HK-2 (cell line): ENCODE measurements at regions not wholly inside any gene's neighbourhood (a gene's known extent, or its start where the extent isn't known, plus 50 kb on each side); places are given as distances from the start of the nearest gene placed in this dataset.

Source experiments
- DNase-seq: peaks from one replicate; pipeline ENCODE4 v3.0.0-alpha.2; 2018; ENCODE audit not compliant: unreplicated experiment

DNA sequence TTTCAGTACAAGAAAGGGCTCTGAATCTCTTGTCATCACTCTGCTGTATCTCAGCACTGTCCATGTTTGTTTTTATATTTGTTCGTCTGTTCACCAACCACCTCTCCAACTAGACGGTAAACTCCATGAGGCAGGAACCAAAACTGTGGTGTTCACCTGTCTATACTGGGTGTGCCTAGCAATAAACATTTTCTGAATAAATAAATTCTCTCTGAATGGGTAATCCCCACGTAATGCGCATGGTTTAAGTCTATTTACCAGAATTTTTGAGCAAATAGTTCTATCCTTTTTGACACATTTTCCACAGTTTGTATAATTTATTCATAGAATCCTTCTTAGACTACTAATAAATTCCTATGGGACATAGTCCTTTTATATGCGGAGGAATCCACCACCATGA, 400.6 kb upstream of the CFAP20DC start:
- DNase-seq = no peak

DNA sequence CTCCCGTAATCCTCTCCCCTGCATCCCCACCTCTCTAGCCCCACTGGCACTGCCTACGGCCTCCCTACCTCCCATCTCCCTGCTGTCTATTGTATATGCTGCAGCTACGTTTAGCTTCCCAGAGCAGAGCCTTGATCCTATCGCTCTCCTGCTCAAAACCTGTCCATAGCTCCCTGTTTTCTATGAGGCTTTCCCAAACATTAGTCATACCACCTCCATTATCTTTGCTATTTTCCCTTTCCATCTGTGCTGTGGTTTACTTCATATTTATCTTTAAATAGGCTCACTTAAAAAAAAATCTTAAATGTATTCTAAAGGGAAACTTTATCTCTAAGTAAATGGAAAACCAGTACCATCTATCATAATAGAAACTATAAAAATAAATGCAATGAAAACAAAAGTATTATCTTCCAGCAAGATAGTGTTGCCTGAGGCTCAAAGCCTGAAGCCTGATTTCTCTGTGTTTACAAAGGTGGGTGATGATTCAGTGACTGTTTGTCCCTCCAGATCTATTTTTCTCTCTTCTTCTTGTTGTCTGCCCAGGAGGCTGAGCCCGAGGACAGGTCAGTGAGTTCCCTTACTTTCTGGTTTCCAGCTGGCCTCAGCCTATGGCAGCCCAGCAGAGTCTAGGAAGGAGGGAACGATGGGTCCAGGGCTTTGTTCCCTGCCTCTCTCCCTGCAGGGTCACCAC, 397.1 kb upstream of the CFAP20DC start:
- no peak for DNase-seq

DNA sequence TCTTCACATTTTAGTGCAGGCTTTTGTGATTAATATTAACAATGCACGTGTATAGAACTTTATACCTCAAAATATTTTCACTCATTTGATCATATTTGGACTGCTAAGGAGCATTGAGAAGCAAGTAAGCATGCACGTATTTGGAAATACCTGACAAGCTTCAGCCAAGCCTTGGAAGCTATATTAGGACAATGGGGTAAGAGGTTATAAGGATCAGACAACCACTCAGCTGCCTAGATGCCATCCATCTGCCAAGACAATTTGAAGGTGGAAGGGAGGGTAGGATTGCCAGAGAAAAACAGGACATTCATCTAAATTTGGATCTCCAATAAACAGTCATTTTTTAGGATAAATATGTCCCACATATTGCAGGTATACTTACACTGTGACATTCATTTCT, 394.9 kb upstream of the CFAP20DC start:
- DNase-seq = no peak

DNA sequence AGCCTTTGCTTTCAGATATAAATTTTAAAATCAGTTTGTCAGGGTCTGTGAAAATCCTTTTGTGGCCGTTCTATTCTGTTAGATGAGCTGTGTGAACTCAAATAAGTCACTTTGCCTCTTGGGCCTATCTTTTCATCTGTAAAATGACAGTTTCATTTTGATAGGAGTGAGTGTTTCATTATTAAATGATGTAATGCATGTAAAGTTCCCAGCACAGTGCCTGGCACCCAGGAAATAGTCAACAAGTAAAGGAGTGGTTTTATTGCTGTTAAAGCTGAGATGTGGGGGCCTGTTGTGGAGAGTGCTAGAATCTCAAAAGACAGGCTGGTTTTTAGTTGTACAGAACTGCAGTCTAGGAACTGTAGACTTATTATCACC, 394.5 kb upstream of the CFAP20DC start:
- no peak for DNase-seq

DNA sequence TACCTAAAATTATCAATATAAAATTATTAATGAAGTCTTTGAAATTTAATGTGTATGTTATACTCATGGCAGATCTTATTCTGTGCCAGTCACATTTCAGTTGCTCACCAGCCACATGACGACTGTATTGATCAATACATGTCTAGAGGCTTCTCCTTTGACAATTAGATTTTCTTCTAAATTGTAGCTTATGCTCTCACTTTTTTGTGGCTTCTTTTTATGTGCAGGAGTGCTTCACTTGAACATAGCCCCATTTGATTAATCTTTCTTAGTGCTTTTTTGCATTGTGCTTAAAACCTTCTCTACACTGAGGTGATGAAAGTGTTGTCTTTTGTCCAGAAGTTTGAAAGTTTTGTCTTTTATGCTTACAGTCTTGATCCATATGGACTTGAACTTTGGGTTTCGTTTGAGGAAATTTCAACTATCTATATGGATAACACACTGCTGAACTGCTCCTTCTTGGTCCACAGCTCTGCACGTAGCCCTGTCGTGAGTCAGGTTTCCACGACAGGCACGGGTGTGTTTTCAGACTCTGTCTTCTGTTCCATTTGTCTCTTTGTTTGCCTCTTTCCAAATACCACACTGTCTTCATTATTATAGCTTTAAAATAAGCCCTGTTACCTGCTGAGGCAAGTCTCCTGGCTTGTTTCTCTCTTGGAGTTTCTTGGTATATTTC, 393.9 kb upstream of the CFAP20DC start:
- DNase-seq = no peak

DNA sequence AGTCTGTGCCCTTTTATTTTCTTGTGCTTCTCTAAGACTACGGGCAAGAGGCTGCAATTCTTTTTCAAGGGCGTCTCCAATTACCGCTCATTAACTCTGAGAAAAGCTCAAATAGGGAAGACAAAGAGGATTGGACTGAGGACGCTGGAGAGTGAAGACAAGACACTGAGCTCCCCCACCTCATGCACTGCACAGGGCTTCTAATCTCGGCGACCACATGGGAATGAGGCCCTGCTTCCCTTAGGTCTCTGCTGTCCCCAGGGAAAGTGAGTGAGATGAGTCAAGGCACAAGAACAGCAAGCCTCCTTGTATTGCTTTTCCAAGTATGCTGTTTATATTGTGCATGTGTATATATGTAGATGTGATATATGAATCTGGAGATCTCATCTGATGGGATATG, 392.2 kb upstream of the CFAP20DC start:
- DNase-seq = no peak

DNA sequence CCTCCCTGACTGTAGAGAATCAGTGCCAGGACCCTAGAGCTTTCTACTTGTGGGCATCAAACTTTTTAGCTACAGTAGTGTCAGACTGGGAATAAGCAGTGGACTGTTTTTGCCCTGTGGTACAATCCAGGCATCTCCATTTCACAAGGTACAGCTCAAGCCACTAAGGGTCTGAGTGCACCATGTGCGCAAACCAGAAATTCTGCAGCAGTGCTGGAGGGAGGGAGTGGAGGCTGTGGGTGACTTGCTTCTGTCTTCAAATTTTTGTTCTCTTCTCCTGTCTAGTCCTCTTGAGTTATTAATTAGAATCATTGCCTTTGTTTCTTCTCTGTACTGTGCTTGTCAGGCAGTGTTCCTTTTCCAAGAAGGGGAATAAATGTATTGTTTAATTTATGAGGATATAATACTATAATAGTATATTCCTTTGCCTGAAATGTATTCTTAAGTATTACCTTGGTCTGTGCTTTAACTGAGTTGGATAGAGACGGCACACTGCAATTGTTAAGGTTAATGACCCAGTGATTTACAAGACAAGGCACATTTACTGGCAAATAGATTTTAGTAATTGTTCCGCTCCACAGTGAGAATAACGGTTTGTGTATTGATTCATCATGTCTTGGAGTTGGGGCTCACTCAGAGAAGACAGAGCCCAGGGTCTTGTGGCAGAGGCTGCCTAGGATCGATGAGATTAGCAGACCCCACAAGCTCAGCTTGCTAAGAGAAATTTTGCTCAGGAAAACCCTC, 390.6 kb upstream of the CFAP20DC start:
- no peak for DNase-seq

DNA sequence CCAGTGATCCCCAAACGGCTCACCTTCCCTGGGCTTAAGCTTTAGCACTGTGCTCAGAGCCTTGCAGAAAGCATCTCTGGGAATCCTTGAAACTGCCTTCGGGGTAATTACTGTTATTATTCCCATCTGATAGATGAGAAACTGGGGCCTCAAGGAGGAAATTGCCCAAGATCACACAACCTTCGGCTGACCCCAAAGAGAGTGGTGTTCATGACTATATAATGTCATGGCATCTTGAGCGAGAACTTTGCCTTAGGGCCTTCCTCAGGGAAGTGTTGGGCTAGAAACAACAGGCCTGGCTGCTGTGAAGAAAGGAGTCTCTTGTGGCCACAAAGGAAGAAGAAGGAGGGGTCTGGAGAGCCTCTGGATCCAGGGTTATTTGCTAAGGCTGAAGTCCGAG, 388.7 kb upstream of the CFAP20DC start:
- DNase-seq = no peak

DNA sequence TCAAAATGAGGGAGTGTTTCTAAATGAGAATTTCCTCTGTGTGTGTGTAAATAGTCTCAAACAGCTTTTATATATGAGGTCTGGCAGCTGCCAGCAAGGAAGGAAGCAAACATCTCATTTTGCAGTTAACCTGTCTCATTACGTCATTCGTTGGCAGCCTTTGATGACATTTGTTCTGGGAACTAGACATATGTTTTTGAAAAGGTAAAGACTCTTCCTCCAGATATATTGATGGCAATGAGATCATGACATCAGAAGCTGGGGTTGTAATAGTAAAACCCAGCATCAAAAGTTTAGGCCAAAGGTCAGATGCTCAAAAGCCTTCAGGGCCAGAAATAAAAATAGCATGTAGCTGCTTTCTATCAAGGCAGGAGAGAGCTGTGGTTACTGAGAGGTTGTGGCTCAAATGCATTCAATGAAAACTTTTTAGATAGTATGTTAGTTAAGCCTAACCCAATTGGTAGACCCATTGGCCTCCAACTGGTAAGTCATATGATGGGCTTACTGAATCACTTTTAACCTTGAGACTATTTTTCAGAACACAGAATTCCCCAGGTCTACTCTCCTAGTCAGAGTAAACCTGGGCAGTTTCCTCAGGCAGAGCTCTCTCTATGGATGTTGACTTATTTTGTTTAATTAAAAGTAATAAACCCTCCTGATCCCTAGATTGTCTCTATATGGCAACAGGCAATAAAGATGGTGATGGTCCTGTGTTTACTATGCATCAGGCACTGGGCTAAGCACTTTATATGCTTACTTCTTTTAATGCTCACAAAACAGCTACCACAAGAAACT, 386.5 kb upstream of the CFAP20DC start:
- DNase-seq = no peak

DNA sequence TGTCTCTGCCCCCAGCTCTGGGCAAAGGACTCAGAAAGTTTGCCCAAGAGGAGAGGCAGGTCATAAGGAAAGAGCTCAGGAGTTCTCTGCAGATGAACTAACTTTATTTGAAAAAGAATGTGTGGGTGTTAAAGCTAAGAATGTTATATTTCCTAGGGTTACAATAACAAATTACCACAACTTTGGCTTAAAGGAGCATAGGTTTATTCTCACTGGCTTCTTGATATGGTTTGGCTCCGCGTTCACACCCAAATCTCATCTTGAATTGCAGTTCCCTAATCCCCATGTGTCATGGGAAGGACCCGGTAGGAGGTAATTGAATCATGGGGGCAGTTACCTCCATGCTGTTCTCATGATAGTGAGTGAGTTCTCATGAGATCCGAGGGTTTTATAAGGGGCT, 383.7 kb upstream of the CFAP20DC start:
- no peak for DNase-seq

DNA sequence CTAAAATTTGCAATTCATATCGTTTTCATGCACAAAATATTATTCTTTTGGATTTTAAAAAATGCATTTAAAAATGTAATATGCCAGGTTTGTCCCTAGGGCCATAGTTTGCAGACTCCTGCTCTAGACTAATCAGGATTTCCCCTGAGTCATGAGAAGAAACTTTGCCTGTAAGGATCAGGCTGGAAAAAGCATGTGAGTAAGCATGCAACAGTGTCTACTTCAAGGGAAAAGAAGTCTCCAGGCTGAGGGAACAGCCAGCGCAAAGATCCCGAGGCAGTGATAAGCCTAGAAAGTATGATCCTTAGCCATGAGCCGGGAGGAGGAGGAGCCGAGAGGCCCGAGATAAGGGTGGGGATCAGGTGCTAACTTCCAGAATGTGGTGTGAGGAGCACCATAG, 382.8 kb upstream of the CFAP20DC start:
- DNase-seq = no peak

DNA sequence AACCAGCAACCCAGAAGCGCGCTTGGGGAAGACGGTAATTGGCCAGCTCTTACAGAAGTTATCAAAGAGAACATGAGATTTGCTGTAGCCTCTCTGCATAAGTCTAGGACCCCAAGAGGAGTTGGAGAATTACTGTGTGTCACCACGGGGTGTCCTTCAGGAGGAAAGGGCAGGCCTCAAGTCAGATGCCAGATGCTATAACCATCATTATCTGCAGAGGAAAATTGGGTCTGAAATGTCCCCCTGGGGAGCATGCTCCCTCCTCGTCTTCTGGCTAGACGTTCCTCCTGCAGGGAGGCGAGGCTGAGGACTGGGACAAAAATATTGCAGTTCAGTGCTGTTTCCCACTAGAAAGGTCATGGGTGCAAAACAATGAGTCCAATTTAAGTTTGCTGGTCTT, 380.5 kb upstream of the CFAP20DC start:
- no peak for DNase-seq

DNA sequence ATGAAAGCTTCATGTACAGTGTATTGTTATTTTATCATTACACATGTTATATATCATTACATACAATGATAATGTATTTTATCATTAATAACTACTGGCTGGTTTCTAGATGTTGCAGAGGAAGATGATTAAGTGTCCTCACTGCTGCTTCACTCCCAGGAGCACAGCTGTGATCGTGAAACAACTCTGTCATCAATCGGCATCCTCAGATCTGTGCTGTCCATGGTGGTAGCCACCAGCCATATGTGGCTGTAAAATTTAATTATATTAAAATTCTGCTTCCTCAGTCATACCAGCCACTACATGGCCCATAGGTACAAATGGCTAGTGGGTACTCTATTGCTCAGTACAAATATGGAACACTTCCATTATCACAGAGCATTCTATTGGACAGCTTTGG, 379.4 kb upstream of the CFAP20DC start:
- no peak for DNase-seq

DNA sequence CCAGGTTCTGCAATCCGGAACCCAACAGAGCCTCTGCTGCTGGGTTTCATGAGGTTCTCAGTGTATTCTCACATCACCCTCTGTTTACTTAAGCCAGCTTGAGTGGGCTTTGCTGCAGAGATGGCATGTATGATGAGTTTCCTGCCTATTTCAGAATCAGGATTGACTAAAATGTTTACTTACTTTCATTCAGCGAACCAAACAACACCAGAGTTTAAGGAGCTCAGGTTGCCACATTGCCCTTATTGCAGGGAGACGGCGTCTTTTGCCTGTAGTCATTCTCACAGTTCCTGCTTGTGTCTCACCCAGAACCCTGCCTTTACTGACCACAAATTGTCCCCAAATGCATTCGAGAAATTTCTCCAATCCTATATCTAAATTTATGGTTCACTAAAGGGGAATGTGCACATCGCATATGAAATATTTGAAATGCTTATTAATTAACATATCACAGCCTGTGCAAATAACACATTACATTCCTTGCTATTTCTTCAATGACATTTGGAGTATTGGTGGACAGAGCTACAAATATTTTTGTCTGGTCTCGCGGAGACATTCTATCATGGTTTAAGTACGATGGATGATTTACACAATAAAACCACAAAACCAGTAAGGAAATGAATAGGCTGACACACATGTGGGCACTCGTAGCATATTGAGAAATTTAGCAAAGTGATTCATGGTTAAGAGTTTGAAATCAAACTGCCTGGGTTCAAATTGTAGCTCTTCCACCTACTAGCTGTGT, 377.2 kb upstream of the CFAP20DC start:
- DNase-seq = no peak

DNA sequence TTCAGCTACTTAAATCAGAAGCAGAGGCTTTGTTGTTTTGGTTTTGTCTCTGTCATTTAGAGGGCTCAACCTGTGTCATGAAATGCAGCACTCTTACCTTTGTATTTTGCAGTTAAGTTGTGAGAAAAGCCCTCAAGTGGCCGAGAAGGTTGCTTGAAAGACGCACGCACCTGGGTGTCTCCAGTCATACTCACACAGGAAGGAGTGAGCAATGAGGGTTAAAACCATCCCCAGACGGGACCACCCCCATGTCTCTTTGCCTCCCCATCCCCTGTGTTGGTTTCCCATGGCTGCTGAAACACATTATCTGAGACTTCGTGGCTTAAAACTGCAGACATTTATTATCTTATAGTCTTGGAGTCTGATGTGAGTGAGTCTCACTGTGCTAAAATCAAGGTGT, 376.1 kb upstream of the CFAP20DC start:
- DNase-seq = no peak

DNA sequence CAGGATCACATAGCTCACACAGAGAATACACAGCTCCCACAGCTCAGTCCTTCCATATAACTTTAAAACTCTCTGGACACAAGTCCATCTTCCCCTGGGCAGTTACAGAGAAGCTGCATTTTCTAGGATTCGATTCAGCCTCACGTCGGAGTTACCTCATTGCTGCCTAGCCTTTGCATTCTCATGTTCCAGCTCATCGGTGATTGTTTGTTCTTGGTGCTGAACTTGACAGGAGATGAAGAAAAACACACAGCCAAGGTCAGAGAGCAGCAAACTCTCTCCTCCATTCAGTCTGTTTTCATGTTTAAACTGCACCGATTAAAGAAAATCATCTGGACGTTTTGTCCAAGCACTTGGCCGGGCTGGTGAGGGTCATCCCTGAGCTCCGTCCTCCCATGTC, 375.5 kb upstream of the CFAP20DC start:
- no peak for DNase-seq

DNA sequence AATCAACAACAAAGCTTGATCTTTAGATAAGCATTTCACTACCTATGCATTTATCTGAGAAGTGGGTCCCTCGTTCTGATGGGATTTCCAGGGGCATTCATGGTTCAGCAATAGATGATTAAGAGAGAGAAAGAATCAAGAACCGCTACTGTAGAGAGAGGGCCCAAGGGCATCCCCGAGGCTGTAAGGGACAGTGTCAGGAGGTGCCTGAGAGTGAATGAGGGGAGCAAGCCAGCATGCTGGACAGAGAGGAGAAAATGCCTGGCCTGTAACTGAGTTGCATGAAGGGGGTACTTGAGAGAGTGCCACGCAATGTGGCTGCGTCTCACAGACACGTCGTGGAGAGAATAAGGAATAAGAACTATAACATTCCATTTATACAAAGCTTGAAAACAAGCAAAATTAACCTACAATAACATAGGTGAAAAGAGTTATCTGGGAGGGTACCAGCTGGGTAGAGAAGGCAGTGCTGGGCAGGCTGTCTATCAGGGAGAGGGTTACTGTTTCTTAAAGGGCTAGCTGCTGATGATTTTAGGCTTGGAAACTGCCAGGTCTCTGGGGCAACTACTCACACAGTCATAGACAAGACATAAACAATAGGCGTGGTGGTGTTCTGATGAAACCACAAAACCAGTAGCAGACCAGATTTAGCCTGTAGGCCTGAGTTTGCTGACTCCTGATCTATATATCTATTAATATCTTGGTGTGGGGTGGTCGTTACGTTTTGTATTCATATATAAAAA, 374.6 kb upstream of the CFAP20DC start:
- DNase-seq = no peak

DNA sequence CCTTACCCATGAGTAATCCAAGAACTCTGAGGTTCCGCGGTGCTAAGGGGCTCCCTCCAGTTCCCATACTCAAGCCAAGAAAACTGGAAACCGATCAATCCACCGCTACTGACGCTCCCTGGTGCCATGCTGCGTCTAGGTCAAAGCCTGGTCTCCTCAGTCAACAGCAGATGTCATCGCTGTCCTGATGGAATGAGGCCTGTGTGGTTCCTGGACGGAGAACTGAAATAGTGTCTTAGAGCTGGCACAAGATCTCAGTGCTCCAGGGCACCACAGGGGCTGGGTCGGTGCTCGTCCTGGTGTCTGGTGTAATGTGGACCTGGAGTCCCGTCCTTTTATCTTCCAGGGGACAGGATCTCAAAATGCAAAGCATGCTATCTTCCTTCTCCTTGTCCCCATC, 373.9 kb upstream of the CFAP20DC start:
- no peak for DNase-seq

DNA sequence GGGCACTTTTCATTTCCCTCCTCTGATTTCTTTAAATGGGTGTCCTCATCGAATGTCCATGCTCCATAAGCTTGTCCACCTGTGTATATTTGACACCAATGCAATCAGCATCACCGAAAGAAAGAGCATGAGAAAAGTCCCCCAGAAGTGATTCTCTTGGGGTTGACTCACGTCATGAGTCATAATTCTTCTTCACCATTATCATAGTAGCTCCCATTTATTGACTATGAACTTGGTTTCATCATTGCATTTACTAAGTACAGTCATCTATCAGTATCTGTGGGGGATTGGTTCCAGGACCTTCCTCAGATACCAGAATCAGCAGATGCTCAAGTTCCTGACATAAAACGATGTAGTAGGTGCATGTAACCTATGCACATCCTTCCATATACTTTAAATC, 372.5 kb upstream of the CFAP20DC start:
- DNase-seq = no peak

DNA sequence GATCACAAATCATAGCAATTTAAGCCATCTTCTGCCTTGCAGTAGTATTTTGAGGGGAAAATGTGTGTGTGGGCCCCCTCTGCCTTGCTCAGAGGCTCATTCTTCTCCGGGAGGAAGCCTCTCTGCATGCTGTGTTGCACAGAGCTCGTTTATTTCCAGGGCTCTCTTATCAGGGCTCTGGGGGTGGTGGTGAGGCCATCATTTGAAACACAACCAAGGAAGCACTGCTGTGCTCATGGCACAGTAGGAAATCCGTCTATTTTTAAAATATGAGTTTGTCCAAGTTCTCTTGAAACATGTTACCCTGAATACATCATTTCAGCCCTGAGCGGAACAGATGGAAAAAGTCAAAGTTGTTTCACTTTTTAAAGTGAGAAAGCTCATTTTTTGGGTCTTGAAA, 369.0 kb upstream of the CFAP20DC start:
- no peak for DNase-seq

DNA sequence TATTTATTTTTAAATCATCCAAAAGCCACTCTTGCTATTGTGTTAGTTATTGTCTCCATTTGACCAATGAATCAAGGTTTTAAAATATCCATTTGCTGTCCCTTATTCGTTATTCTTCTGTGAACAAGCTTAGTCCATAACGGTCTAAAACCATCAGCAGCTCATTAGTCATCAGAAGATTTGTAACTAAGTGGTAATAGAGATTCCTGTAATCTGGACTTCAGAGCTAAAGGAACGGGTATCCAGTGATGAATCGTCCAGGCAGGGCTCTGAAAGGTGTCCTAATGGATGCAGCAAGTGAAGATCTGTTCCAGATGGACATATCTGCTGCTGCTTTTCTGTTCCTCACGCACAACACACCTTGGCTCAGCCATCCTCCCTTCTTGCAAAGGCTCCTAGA, 362.7 kb upstream of the CFAP20DC start:
- no peak for DNase-seq
